HEK293T (cell line): ENCODE measurements at regions not wholly inside any gene's neighbourhood (a gene's known extent, or its start where the extent isn't known, plus 50 kb on each side); places are given as distances from the start of the nearest gene placed in this dataset.

Experiments
- ARNT ChIP-seq: fragments of 450-650 bp; IDR thresholded peaks from 2 replicates; pipeline ENCODE4 v1.6.1; 2017; ENCODE audit warnings: mild to moderate bottlenecking
- BHLHE40 ChIP-seq: fragments of 450-650 bp; IDR thresholded peaks from 2 replicates; pipeline ENCODE4 v1.6.1; 2016; ENCODE audit warnings: mild to moderate bottlenecking, moderate library complexity, borderline replicate concordance
- ELF4 ChIP-seq: fragments of 450-650 bp; IDR thresholded peaks from 2 replicates; pipeline ENCODE4 v1.6.1; 2017; ENCODE audit warnings: antibody characterized with exemption
- FOXK2 ChIP-seq: fragments of 450-650 bp; IDR thresholded peaks from 2 replicates; pipeline ENCODE4 v1.6.1; 2016; ENCODE audit warnings: mild to moderate bottlenecking
- FOXM1 ChIP-seq: fragments of 450-650 bp; IDR thresholded peaks from 2 replicates; pipeline ENCODE4 v1.6.1; 2017; ENCODE audit warnings: mild to moderate bottlenecking, borderline replicate concordance
- NFRKB ChIP-seq: fragments of 450-650 bp; IDR thresholded peaks from 2 replicates; pipeline ENCODE4 v1.6.1; 2016; ENCODE audit warnings: mild to moderate bottlenecking, moderate library complexity
- SUZ12 ChIP-seq: fragments of 450-650 bp; IDR thresholded peaks from 2 replicates; pipeline ENCODE4 v1.6.1; 2016; ENCODE audit warnings: mild to moderate bottlenecking
- TF ChIP-seq, protein P1 (sequence below): fragments of 450-650 bp; IDR thresholded peaks from 2 replicates; pipeline ENCODE4 v1.6.1; 2016

DNA sequence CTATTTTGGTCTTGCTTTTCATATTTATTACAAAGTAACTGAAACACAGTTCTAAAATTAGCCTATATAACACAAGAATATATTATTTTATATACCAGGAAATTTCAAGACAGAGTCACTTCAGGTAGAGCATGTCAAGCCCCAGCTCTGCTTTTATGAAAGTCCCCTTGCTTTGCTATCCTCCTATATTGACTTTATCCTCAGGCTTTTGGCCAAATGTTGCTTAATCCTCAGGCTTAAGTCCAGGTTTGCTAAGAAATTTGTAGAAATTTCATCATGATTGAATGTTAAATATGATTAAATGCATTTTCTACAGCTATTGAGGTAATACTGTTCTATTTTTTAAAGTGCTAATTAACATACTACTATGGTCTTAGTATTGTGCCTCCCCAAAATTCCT, 227.6 kb downstream of the FZD1 start:
- TF ChIP-seq ELF4 (no peak), NFRKB (no peak), FOXK2 (no peak), FOXM1 (no peak), ARNT (no peak), SUZ12 (no peak), BHLHE40 (no peak)
- TF ChIP-seq, protein P1, sequence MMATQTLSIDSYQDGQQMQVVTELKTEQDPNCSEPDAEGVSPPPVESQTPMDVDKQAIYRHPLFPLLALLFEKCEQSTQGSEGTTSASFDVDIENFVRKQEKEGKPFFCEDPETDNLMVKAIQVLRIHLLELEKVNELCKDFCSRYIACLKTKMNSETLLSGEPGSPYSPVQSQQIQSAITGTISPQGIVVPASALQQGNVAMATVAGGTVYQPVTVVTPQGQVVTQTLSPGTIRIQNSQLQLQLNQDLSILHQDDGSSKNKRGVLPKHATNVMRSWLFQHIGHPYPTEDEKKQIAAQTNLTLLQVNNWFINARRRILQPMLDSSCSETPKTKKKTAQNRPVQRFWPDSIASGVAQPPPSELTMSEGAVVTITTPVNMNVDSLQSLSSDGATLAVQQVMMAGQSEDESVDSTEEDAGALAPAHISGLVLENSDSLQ: no peak
